OCI-LY1 (cell line): ENCODE measurements at regions not wholly inside any gene's neighbourhood (a gene's known extent, or its start where the extent isn't known, plus 50 kb on each side); places are given as distances from the start of the nearest gene placed in this dataset.

Experiments
- H2AFZ ChIP-seq: fragments of 200-600 bp; sonication (generic), shearing (Covaris generic); 2 replicates; pipeline ENCODE4 v1.6.0; 2014; ENCODE audit warnings: antibody characterized with exemption, mild to moderate bottlenecking, low read length
- H3F3A ChIP-seq: fragments of 200-600 bp; sonication (generic), shearing (Covaris generic); 2 replicates; pipeline ENCODE4 v1.6.0; 2014; ENCODE audit warnings: mild to moderate bottlenecking, antibody characterized with exemption, low read length, moderate library complexity; ENCODE audit not compliant: insufficient read depth
- H3K27ac ChIP-seq: fragments of 200-600 bp; sonication (generic); 2 replicates; pipeline ENCODE4 v1.5.1; 2014; ENCODE audit warnings: low read length, mixed run types, mild to moderate bottlenecking, low read depth; ENCODE audit not compliant: poor library complexity, severe bottlenecking
- H3K27me3 ChIP-seq: fragments of 200-600 bp; sonication (generic); 2 replicates; pipeline ENCODE4 v1.6.0; 2014; ENCODE audit warnings: antibody characterized with exemption, mild to moderate bottlenecking, low read length, moderate library complexity; ENCODE audit not compliant: insufficient read depth
- H3K36me3 ChIP-seq: fragments of 200-600 bp; sonication (generic); 2 replicates; pipeline ENCODE4 v1.6.1; 2014; ENCODE audit warnings: mild to moderate bottlenecking, antibody characterized with exemption, low read length, moderate library complexity, mixed read lengths; ENCODE audit not compliant: insufficient read depth
- H3K4me1 ChIP-seq: fragments of 200-600 bp; sonication (generic); 2 replicates; pipeline ENCODE4 v1.5.1; 2014; ENCODE audit warnings: mild to moderate bottlenecking, low read length, moderate library complexity; ENCODE audit not compliant: insufficient read depth, severe bottlenecking
- H3K4me2 ChIP-seq: fragments of 200-600 bp; sonication (generic), shearing (Covaris generic); 2 replicates; pipeline ENCODE4 v1.6.1; 2014; ENCODE audit warnings: low read length
- H3K4me3 ChIP-seq: fragments of 200-600 bp; sonication (generic); 2 replicates; pipeline ENCODE4 v1.5.1; 2014; ENCODE audit warnings: low read length, low read depth, mild to moderate bottlenecking, mixed read lengths; ENCODE audit not compliant: poor library complexity, severe bottlenecking
- H3K79me2 ChIP-seq: fragments of 200-600 bp; shearing (Covaris generic); 2 replicates; pipeline ENCODE4 v1.6.1; 2016; ENCODE audit warnings: mixed run types, low read length, mixed read lengths; ENCODE audit not compliant: insufficient read depth
- H3K9ac ChIP-seq: fragments of 200-600 bp; sonication (generic), shearing (Covaris generic); 2 replicates; pipeline ENCODE4 v1.6.1; 2014; ENCODE audit warnings: mild to moderate bottlenecking, low read length, mixed read lengths
- H3K9me2 ChIP-seq: fragments of 200-600 bp; sonication (generic), shearing (Covaris generic); 2 replicates; pipeline ENCODE4 v1.6.1; 2014; ENCODE audit warnings: low read depth, mild to moderate bottlenecking, low read length, mixed read lengths
- H3K9me3 ChIP-seq: fragments of 200-600 bp; shearing (Covaris generic); 2 replicates; pipeline ENCODE4 v1.6.1; 2014; ENCODE audit warnings: low read length, mixed read lengths
- H4K20me1 ChIP-seq: fragments of 200-600 bp; sonication (generic), shearing (Covaris generic); 2 replicates; pipeline ENCODE4 v1.6.0; 2016; ENCODE audit warnings: mild to moderate bottlenecking, low read length; ENCODE audit not compliant: insufficient read depth
- CTCF ChIP-seq: fragments of 200-600 bp; sonication (generic), shearing (Covaris generic); IDR thresholded peaks from 2 replicates; pipeline ENCODE4 v1.5.1; 2017; ENCODE audit warnings: mild to moderate bottlenecking, antibody characterized with exemption, low read length, moderate library complexity, mixed read lengths
- EZH2 ChIP-seq: fragments of 200-600 bp; sonication (generic), shearing (Covaris generic); IDR thresholded peaks from 2 replicates; pipeline ENCODE4 v1.8.0; 2017; ENCODE audit warnings: borderline replicate concordance, mixed run types, mild to moderate bottlenecking, antibody characterized with exemption, low read length, moderate library complexity, mixed read lengths

- Histone ChIP-seq H4K20me1 (no peaks in the 10 kb centered on the region), H3K36me3 (no peaks in the 10 kb centered on the region), H2AFZ (no peak overlapping the region), H3K4me1 (no peaks in the 10 kb centered on the region), H3K9ac (no peak overlapping the region), H3K79me2 (no peaks in the 10 kb centered on the region), H3F3A (no peaks in the 10 kb centered on the region), H3K27me3 (no peaks in the 10 kb centered on the region), H3K9me2 (no peaks in the 10 kb centered on the region), H3K4me2 (no peak overlapping the region), H3K9me3 (no peaks in the 10 kb centered on the region), H3K4me3 (no peak overlapping the region), H3K27ac (no peak overlapping the region)
- TF ChIP-seq CTCF, result no peak
- TF ChIP-seq EZH2, result no peak
These were observed 121.1 kb upstream of the IL12B start for GRCh38 chr5:159451197-159452052.

GRCh38 chr5:159452480-159453167, 122.3 kb upstream of the IL12B start:
- H3K27me3 ChIP-seq, result no peaks in the 10 kb centered on the region
- no peaks in the 10 kb centered on the region for H3K9me2 ChIP-seq
- H3K4me3 ChIP-seq, result no peak overlapping the region
- TF ChIP-seq EZH2, result no peak
- H3K4me2 ChIP-seq, result no peak overlapping the region
- H3K36me3 ChIP-seq, result no peaks in the 10 kb centered on the region
- H4K20me1 ChIP-seq, result no peaks in the 10 kb centered on the region
- no peaks in the 10 kb centered on the region for H3F3A ChIP-seq
- H3K9ac ChIP-seq, result no peak overlapping the region
- no peak overlapping the region for H2AFZ ChIP-seq
- no peak overlapping the region for H3K27ac ChIP-seq
- H3K9me3 ChIP-seq, result no peaks in the 10 kb centered on the region
- H3K4me1 ChIP-seq, result no peaks in the 10 kb centered on the region
- no peaks in the 10 kb centered on the region for H3K79me2 ChIP-seq

- no peaks in the 10 kb centered on the region for H3K27me3 ChIP-seq
- H2AFZ ChIP-seq, result no peak overlapping the region
- no peaks in the 10 kb centered on the region for H3K36me3 ChIP-seq
- H3K27ac ChIP-seq, result no peak overlapping the region
- no peak for TF ChIP-seq CTCF
- H3K4me3 ChIP-seq, result no peak overlapping the region
- H3F3A ChIP-seq, result no peaks in the 10 kb centered on the region
- H4K20me1 ChIP-seq, result no peaks in the 10 kb centered on the region
- no peaks in the 10 kb centered on the region for H3K9me3 ChIP-seq
- no peaks in the 10 kb centered on the region for H3K79me2 ChIP-seq
- H3K9ac ChIP-seq, result no peak overlapping the region
- no peak overlapping the region for H3K4me2 ChIP-seq
- H3K4me1 ChIP-seq, result no peaks in the 10 kb centered on the region
- no peaks in the 10 kb centered on the region for H3K9me2 ChIP-seq
These were observed 122.9 kb upstream of the IL12B start for GRCh38 chr5:159453209-159453608.
